HCT116 (cell line): ENCODE measurements at regions not wholly inside any gene's neighbourhood (a gene's known extent, or its start where the extent isn't known, plus 50 kb on each side); places are given as distances from the start of the nearest gene placed in this dataset.

Source experiments
- ATAC-seq: fragments of 200-7000 bp; cut with Tn5 transposase; 2 replicates; pipeline ENCODE4 v1.9.1; 2020; ENCODE audit warnings: mild to moderate bottlenecking, moderate library complexity
- BruUV-seq: library from RNA; stranded (reverse); fragments of 400-500 nt; replicated peaks from 2 replicates; lab custom pipeline; 2021; lab: Mats Ljungman, UMichigan
- CTCF ChIA-PET: fragments of 300-600 bp; sonication (Branson Sonifier 250); formaldehyde crosslinking; loops from one replicate; lab custom pipeline; 2021; ENCODE audit warnings: antibody characterized with exemption; lab: Charles Lee
- POLR2A ChIA-PET: fragments of 300-600, 350-600 bp; sonication (Branson Sonifier 250); formaldehyde crosslinking; loops from one replicate; lab custom pipeline; 2021; ENCODE audit warnings: antibody characterized with exemption; lab: Charles Lee
- RAD21 ChIA-PET, 2 experiments: fragments of 300-600 bp; sonication (Branson Sonifier 250); formaldehyde crosslinking; loops; one replicate each; lab custom pipeline; 2023; ENCODE audit warnings: low total read pairs in 2 of 2; ENCODE audit not compliant: uncharacterized antibody in 2 of 2, unreplicated experiment in 2 of 2, low non-redundant PET in 1 of 2; lab: Charles Lee
- DNase-seq: peaks from one replicate; pipeline ENCODE4 v3.0.0-alpha.2; 2010; ENCODE audit warnings: low read depth, low spot score
- H2AFZ ChIP-seq: fragments of 200-600 bp; shearing (Covaris generic), sonication (generic); 2 replicates; pipeline ENCODE4 v1.6.1; 2017; ENCODE audit warnings: low read depth, mixed run types, mixed read lengths, antibody characterized with exemption, low read length; ENCODE audit not compliant: poor library complexity, severe bottlenecking
- H3K27ac ChIP-seq: 2 replicates; pipeline ENCODE4 v1.5.1; 2012; ENCODE audit warnings: low read depth, low read length
- H3K27me3 ChIP-seq: fragments of 200-600 bp; sonication (generic); 2 replicates; pipeline ENCODE4 v1.6.1; 2016; ENCODE audit warnings: mixed run types, low read length, mixed read lengths; ENCODE audit not compliant: insufficient read depth
- H3K36me3 ChIP-seq, 2 experiments: fragments of 200-500 bp in 1 of 2; fragments of 200-600 bp in 1 of 2; sonication (Bioruptor generic) in 1 of 2; sonication (generic) in 1 of 2; 2 replicates each; pipeline versions ENCODE4 v1.5.1 to v1.6.1; 2014 to 2016; ENCODE audit warnings: low read length in 2 of 2, inconsistent platforms in 1 of 2, mixed read lengths in 1 of 2, mixed run types in 1 of 2; ENCODE audit not compliant: insufficient read depth in 2 of 2, control insufficient read depth in 1 of 2
- H3K4me1 ChIP-seq, 2 experiments: fragments of 200-600 bp in 1 of 2; sonication (generic) in 1 of 2; 2 replicates each; pipeline versions ENCODE4 v1.5.1 to v1.6.1; 2012 to 2017; ENCODE audit warnings: low read length in 2 of 2, inconsistent platforms in 1 of 2, mild to moderate bottlenecking in 1 of 2, mixed read lengths in 1 of 2, mixed run types in 1 of 2, moderate library complexity in 1 of 2; ENCODE audit not compliant: insufficient read depth in 2 of 2, control insufficient read depth in 1 of 2
- H3K4me2 ChIP-seq: fragments of 200-600 bp; sonication (generic); 2 replicates; pipeline ENCODE4 v1.6.1; 2017; ENCODE audit warnings: mixed run types, low read length, mixed read lengths
- H3K4me3 ChIP-seq, 2 experiments: fragments of 200-600 bp in 1 of 2; sonication (generic) in 1 of 2; replicated peaks in 1 of 2; 2 replicates each; pipeline ENCODE4 v1.5.1; 2011 to 2016; ENCODE audit warnings: low read length in 2 of 2, control low read depth in 1 of 2, low read depth in 1 of 2, mild to moderate bottlenecking in 1 of 2, mixed read lengths in 1 of 2, mixed run types in 1 of 2
- H3K79me2 ChIP-seq: fragments of 200-600 bp; sonication (generic); 2 replicates; pipeline ENCODE4 v1.6.1; 2017; ENCODE audit warnings: mild to moderate bottlenecking, mixed run types, low read length, moderate library complexity, mixed read lengths; ENCODE audit not compliant: insufficient read depth
- H3K9ac ChIP-seq: fragments of 200-600 bp; sonication (generic); 2 replicates; pipeline ENCODE4 v1.6.1; 2016; ENCODE audit warnings: low read length, mixed read lengths
- H3K9me2 ChIP-seq: fragments of 200-600 bp; sonication (generic), shearing (Covaris generic); 2 replicates; pipeline ENCODE4 v1.6.1; 2017; ENCODE audit warnings: mixed run types, mild to moderate bottlenecking, moderate library complexity; ENCODE audit not compliant: insufficient read depth
- H3K9me3 ChIP-seq, 2 experiments: fragments of 200-500 bp in 1 of 2; fragments of 200-600 bp in 1 of 2; sonication (Bioruptor generic) in 1 of 2; sonication (generic) in 1 of 2; 2 replicates each; pipeline ENCODE4 v1.6.1; 2014 to 2017; ENCODE audit warnings: low read length in 2 of 2, mixed read lengths in 2 of 2, inconsistent platforms in 1 of 2, low read depth in 1 of 2, mild to moderate bottlenecking in 1 of 2, mixed run types in 1 of 2, moderate library complexity in 1 of 2; ENCODE audit not compliant: control insufficient read depth in 1 of 2, insufficient read depth in 1 of 2
- H4K20me1 ChIP-seq: fragments of 200-600 bp; sonication (generic), shearing (Covaris generic); 2 replicates; pipeline ENCODE4 v1.6.1; 2017; ENCODE audit warnings: mixed run types, mild to moderate bottlenecking, moderate library complexity; ENCODE audit not compliant: insufficient read depth
- CBX3 ChIP-seq: IDR thresholded peaks from 2 replicates; pipeline ENCODE4 v1.6.1; 2012; ENCODE audit warnings: low read depth
- CEBPB ChIP-seq: IDR thresholded peaks from 2 replicates; pipeline ENCODE4 v1.6.1; 2012; ENCODE audit warnings: low read depth
- EGR1 ChIP-seq: IDR thresholded peaks from 2 replicates; pipeline ENCODE4 v1.6.1; 2012; ENCODE audit warnings: low read depth
- EZH2 ChIP-seq: fragments of 200-600 bp; sonication (generic); IDR thresholded peaks from 2 replicates; pipeline ENCODE4 v1.6.1; 2017; ENCODE audit warnings: antibody characterized with exemption, mixed run types
- EZH2phosphoT487 ChIP-seq: fragments of 200-600 bp; IDR thresholded peaks from 2 replicates; pipeline ENCODE4 v1.6.1; 2018; ENCODE audit warnings: antibody characterized with exemption, borderline replicate concordance
- FOSL1 ChIP-seq: IDR thresholded peaks from 2 replicates; pipeline ENCODE4 v1.6.1; 2012; ENCODE audit warnings: low read depth
- POLR2A ChIP-seq: IDR thresholded peaks from 2 replicates; pipeline ENCODE4 v1.7.0; 2011; ENCODE audit warnings: borderline replicate concordance; ENCODE audit not compliant: insufficient read depth, insufficient read length; ENCODE audit errors: extremely low read depth
- POLR2AphosphoS5 ChIP-seq: IDR thresholded peaks from 2 replicates; pipeline ENCODE4 v1.6.1; 2011; ENCODE audit warnings: mild to moderate bottlenecking, low read depth, low read length, moderate library complexity
- RAD21 ChIP-seq: IDR thresholded peaks from 2 replicates; pipeline ENCODE4 v1.6.1; 2012; ENCODE audit warnings: low read depth, mild to moderate bottlenecking
- SIN3A ChIP-seq: IDR thresholded peaks from 2 replicates; pipeline ENCODE4 v1.6.1; 2012; ENCODE audit warnings: low read depth
- SP1 ChIP-seq: IDR thresholded peaks from 2 replicates; pipeline ENCODE4 v1.6.1; 2012; ENCODE audit warnings: low read depth
- SRF ChIP-seq: IDR thresholded peaks from 2 replicates; pipeline ENCODE4 v1.6.1; 2012; ENCODE audit warnings: low read depth
- TCF7L2 ChIP-seq: IDR thresholded peaks from 2 replicates; pipeline ENCODE4 v1.7.0; 2011; ENCODE audit warnings: borderline replicate concordance, inconsistent platforms; ENCODE audit not compliant: insufficient read depth, insufficient read length; ENCODE audit errors: extremely low read depth
- YY1 ChIP-seq: IDR thresholded peaks from 2 replicates; pipeline ENCODE4 v1.6.1; 2011; ENCODE audit warnings: low read length, low read depth, moderate library complexity, mild to moderate bottlenecking; ENCODE audit not compliant: insufficient replicate concordance; ENCODE audit errors: extremely low read depth
- ZFX ChIP-seq: fragments of 450-650 bp; IDR thresholded peaks from 2 replicates; pipeline ENCODE4 v1.6.1; 2017
- ZNF274 ChIP-seq: fragments of 200-500 bp; sonication (Bioruptor generic); IDR thresholded peaks from 2 replicates; pipeline ENCODE4 v1.6.1; 2014; ENCODE audit warnings: mild to moderate bottlenecking, low read depth, low read length, inconsistent platforms
- intact Hi-C: fragments of 100-400 bp; cut with micrococcal nuclease; formaldehyde crosslinking; loops from 2 replicates; pipeline ENCODE4 v1.10.0; 2022
- TF ChIP-seq, protein P1 (sequence below): IDR thresholded peaks from 2 replicates; pipeline ENCODE4 v1.6.1; 2012
- TF ChIP-seq, protein P2 (sequence below): IDR thresholded peaks from 2 replicates; pipeline ENCODE4 v1.6.1; 2012; ENCODE audit warnings: low read depth

DNA sequence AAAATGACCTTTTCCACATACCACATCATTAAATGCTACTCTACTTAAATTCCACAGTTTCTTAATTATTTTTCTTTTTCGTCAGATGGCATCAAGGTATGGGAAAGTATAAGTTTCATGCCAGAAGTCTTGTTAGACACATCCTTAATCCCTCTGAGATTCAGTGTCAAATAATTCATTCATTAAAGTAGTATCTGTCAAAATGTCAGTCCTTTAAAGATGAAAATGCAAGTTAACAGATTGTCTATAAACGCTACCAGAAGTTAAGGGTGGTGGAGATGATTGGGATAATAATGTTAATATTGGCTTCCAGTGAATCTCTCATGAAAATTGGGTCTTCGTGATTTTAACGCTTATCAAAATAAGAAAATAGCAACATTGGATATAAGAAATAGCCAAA, 504.2 kb upstream of the LINC00305 start (continued):
- no peak for TF ChIP-seq SP1

DNA sequence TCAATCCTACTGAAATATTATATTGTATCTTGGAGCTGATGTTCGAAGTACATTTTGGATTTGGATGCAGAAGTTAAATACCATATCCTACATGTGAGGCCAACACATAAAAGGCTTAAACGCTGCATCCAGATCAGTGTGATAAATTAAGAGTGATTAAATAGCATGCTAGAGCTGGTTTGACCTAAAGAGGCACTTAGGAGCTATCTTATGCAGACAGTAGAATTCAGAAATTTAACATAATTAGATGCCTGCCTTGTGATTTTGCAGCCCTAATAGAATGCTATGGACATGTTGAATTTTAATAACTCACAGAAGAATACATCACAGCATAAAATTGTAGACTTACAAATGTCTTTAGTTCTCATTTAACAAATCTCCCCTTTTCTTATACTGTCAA, 501.2 kb upstream of the LINC00305 start:
- Histone ChIP-seq H2AFZ (no peak overlapping the region), H3K36me3 (no peaks in the 10 kb centered on the region), H3K9me2 (no peaks in the 10 kb centered on the region), H3K9ac (no peak overlapping the region), H3K4me2 (no peak overlapping the region), H3K79me2 (no peaks in the 10 kb centered on the region), H3K27ac (no peak overlapping the region), H3K9me3 (peaks cover 6 to 18% of the 10 kb centered on the region in 2 experiments; a peak in 2 of 4 replicates), H3K27me3 (no peaks in the 10 kb centered on the region), H3K4me1 (no peaks in the 10 kb centered on the region), H3K4me3 (no peak overlapping the region), H4K20me1 (no peaks in the 10 kb centered on the region)
- no peak for ATAC-seq
- DNase-seq = no peak
- POLR2A ChIA-PET = no interaction called here
- RAD21 ChIA-PET = no interaction called here
- CTCF ChIA-PET = no interaction called here
- no TSS peak for BruUV-seq
- TF ChIP-seq POLR2A (no peak), YY1 (no peak), SIN3A (no peak), EZH2 (no peak), POLR2AphosphoS5 (no peak), TCF7L2 (no peak)
- intact Hi-C loops = no loop called here

DNA sequence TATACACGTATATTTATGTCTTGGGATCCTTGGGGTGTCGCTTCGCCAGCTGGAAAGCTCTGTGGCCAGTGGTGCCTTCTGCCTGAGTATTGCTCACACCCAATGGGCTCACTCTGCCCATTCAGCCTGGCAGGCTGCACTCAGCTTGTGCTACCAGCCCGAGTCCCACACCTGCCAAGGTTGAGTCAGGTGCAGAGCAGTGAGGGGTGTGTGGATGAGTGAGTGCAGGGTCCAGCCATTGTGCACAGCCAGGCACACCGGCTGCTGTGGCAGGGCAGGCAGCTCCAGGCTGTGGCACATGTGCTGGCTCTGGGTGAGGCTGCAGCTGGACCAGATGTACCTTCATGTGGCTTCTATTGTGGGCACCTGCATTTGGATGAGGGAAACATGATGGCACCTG, 496.9 kb upstream of the LINC00305 start:
- ATAC-seq (no peak), DNase-seq (no peak)
- Histone ChIP-seq H3K27ac (no peak overlapping the region), H3K9me2 (no peaks in the 10 kb centered on the region), H3K79me2 (no peaks in the 10 kb centered on the region), H2AFZ (no peak overlapping the region), H3K4me2 (no peak overlapping the region), H3K27me3 (no peaks in the 10 kb centered on the region), H3K4me1 (no peaks in the 10 kb centered on the region), H3K9me3 (peaks cover 4 to 26% of the 10 kb centered on the region in 2 experiments; a peak in 2 of 4 replicates), H3K36me3 (no peaks in the 10 kb centered on the region), H4K20me1 (no peaks in the 10 kb centered on the region), H3K9ac (no peak overlapping the region), H3K4me3 (no peak overlapping the region)
- ChIA-PET POLR2A (no interaction called here), CTCF (no interaction called here), RAD21 (no interaction called here)
- intact Hi-C loops = no loop called here
- BruUV-seq = no TSS peak
- no peak for TF ChIP-seq SP1
- no peak for TF ChIP-seq ZNF274
- TF ChIP-seq FOSL1 = no peak
- TF ChIP-seq CEBPB = no peak
- no peak for TF ChIP-seq ZFX
- no peak for TF ChIP-seq CBX3
- TF ChIP-seq SIN3A = no peak
- TF ChIP-seq EZH2phosphoT487 = no peak
- TF ChIP-seq EGR1 = no peak
- TF ChIP-seq, protein P1, sequence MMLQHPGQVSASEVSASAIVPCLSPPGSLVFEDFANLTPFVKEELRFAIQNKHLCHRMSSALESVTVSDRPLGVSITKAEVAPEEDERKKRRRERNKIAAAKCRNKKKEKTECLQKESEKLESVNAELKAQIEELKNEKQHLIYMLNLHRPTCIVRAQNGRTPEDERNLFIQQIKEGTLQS = no peak
- TF ChIP-seq EZH2 = no peak
- TF ChIP-seq SRF = no peak
- no peak for TF ChIP-seq RAD21
- TF ChIP-seq, protein P2, sequence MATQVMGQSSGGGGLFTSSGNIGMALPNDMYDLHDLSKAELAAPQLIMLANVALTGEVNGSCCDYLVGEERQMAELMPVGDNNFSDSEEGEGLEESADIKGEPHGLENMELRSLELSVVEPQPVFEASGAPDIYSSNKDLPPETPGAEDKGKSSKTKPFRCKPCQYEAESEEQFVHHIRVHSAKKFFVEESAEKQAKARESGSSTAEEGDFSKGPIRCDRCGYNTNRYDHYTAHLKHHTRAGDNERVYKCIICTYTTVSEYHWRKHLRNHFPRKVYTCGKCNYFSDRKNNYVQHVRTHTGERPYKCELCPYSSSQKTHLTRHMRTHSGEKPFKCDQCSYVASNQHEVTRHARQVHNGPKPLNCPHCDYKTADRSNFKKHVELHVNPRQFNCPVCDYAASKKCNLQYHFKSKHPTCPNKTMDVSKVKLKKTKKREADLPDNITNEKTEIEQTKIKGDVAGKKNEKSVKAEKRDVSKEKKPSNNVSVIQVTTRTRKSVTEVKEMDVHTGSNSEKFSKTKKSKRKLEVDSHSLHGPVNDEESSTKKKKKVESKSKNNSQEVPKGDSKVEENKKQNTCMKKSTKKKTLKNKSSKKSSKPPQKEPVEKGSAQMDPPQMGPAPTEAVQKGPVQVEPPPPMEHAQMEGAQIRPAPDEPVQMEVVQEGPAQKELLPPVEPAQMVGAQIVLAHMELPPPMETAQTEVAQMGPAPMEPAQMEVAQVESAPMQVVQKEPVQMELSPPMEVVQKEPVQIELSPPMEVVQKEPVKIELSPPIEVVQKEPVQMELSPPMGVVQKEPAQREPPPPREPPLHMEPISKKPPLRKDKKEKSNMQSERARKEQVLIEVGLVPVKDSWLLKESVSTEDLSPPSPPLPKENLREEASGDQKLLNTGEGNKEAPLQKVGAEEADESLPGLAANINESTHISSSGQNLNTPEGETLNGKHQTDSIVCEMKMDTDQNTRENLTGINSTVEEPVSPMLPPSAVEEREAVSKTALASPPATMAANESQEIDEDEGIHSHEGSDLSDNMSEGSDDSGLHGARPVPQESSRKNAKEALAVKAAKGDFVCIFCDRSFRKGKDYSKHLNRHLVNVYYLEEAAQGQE = no peak
- no peak for TF ChIP-seq YY1
- no peak for TF ChIP-seq TCF7L2
